ENCODE measurements at regions not wholly inside any gene's neighbourhood (a gene's known extent, or its start where the extent isn't known, plus 50 kb on each side); places are given as distances from the start of the nearest gene placed in this dataset.

DNA sequence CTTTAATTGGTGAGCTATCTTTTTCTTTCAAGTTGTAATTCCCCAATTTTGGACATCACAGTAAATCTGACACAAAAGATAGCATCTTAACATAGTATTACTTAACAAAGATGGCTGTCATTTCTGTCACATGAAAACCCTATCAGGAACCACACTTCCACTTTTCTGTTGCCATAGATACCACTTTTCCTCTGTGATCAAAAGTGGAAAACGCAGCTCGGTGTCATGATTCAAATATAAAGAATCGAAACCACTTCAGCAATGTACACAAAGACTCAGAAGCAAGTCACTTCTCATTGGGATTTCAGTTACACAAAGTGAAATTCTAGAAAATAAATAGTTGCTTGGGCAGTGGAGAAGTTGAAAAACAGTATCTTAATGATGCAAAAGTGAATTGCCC is 524.9 kb upstream of the ITGA1 start:
- no peak for TF ChIP-seq POLR2A (IDR thresholded peaks at IDR 0.05; ENCODE audit: low read depth, low read length)
- TF ChIP-seq POLR2AphosphoS5 (IDR thresholded peaks at IDR 0.05; ENCODE audit: low read depth, low read length), result no peak

Measured in GM12892 (cell line).